Gastroesophageal sphincter (tissue), 3 donors: ENCODE measurements at regions not wholly inside any gene's neighbourhood (a gene's known extent, or its start where the extent isn't known, plus 50 kb on each side); places are given as distances from the start of the nearest gene placed in this dataset.

Source experiments
- CTCF ChIP-seq, 4 experiments: fragments of 200-600 bp in 2 of 4; fragments of 450-650 bp in 2 of 4; sonication (generic) in 1 of 4; IDR thresholded peaks; one replicate each; pipeline ENCODE4 v1.5.1; 2017 to 2019; ENCODE audit warnings: antibody characterized with exemption in 4 of 4, mild to moderate bottlenecking in 2 of 4, moderate library complexity in 2 of 4
- EP300 ChIP-seq: sonication (generic); formaldehyde crosslinking; IDR thresholded peaks from one replicate; pipeline ENCODE4 v1.6.1; 2017; ENCODE audit warnings: antibody characterized with exemption, mild to moderate bottlenecking
- POLR2A ChIP-seq, 2 donors: fragments of 450-650 bp; IDR thresholded peaks; one replicate each; pipeline ENCODE4 v1.6.1; 2017; ENCODE audit warnings: antibody characterized with exemption in 2 of 2, mild to moderate bottlenecking in 2 of 2, moderate library complexity in 1 of 2

- no peak for TF ChIP-seq CTCF (IDR thresholded peaks at IDR 0.05)
- TF ChIP-seq POLR2A (IDR thresholded peaks at IDR 0.05), result no peak
- TF ChIP-seq EP300, result no peak
Observed at GRCh38 chr12:69129017-69129416, 110.4 kb upstream of the CPSF6 start.
